ENCODE measurements at regions not wholly inside any gene's neighbourhood (a gene's known extent, or its start where the extent isn't known, plus 50 kb on each side); places are given as distances from the start of the nearest gene placed in this dataset.
"Not testable (repeated sequence)": the region's sequence is repeated elsewhere in the genome, so short reads cannot be mapped to it uniquely, and the experiment has no call there.

DNA sequence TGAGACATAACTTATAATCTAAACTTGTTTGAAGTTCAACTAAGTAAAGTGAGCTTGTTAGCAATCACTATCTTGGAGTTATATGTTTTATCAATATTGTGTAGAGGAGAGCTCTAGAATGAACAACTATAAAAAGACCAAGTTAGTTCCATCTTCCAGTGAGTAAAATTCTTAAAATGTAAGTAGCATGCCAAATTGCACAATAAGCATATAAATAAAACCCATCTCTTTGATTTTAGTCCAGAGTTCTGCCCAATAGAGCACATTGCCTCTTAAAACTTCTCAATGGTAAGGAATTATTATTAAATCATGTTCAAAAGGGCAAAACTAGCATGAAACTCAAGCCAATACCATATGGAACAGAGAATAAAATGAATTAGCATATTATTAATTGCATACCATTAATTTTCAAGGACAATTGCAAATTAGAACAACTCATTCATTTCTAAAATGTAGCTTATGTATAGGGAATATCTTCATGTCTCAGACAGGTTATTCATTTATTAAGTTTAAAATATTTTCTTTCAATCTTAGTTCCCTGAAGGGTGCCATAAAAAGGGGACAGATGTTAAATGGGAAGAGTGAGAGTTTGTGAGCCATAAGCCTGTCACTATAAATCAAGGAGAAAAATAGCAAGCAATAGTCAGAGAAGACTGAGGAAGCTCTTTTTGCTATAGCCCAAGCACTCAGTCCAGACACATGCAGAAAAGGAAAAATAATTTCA is 507.6 kb downstream of the CENPC start:
- DNase-seq (ENCODE audit: low spot score), result no peak

DNA sequence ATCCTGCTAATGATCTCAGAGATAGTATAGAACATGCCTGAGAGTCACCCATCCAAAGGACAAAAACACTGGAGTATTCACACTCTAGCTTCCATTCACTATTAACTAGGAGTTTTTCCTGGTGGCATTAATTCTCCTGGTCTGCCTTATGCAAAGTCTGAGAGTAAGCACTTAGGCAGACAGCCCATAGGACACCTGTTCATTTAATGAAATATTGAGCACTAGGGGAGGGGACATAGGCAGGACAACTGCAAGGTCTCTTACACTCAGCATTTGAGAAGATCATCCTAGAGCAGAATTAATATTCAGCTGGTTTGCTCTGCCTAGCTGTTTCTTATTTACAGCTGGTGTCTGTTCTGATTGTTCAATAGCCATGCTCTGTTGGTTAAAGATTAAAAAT is 508.5 kb downstream of the CENPC start:
- no peak for DNase-seq (ENCODE audit: low spot score)

DNA sequence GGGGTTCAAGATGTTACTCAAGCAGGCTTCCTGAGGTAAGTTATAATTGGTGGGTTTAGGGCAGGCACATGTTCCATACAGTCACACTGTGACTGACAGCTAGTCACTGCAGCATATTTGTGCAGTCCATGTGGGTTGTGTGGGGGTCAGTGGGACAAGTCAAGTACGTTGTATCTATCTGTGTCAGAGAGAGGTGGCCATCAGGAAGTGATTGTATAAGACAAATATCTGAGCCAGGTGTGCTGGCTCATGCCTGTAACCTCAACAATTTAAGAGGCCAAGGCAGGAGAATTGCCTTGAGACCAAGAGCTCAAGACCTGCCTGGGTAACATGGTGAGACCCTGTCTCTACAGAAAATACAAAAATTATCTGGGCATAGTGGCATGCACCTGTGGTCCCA is 509.3 kb downstream of the CENPC start:
- no peak for DNase-seq (ENCODE audit: low spot score)

DNA sequence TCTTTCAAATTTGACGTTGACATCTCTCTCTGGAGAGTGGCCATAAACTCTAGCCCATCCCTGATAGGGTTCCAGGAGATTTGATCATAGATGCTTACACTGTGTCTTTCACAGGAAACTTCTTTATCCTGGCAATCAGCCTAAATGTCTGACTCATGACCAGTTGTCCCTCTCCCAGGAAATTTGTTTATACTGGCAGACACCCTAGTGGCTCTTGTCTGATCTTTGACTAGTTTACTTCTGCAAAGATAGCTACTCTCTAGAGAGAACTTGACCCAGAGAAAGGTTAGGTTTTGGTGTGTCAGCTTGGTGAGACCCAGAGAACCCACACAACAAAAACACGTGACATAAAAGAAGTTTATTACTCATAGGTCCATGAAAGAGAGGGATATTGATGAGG is 509.8 kb downstream of the CENPC start:
- DNase-seq (ENCODE audit: low spot score), result no peak

DNA sequence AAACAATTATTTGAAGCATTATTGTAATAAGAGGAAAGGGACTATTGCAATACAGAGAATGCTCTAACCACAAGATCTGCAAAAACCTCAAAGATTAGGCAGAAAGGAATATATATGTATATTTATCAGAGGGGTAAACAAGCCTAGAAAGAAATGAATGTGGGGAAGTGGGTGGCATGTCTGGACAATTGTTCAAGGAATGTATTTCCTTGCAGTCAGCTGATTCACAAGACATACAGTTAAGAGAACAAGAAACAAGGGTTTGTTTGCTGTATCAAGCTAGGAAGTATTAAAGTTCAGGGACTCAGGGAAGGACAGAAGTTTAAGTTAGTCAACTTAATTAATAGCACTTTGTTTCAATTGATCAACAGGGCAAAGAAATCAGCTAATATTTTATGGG is 514.7 kb downstream of the CENPC start:
- DNase-seq (ENCODE audit: low spot score), result no peak

DNA sequence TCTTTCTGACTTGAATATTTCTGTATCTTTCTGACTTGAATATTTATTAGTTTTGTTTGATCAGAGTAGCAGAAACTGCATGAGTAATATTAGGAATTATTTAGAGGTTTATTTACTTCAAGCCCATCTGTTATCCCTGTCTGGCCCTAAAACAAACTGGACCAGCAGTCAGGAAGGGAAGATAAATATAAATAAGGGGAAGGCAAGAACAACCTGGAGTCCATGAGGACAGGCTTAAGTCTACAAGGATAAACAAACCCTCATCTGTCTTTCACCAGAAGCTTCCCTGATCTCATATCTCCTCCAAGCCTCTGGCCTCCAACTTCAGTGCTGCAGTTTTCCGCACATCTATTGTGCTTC is 524.9 kb downstream of the CENPC start:
- no peak for DNase-seq (ENCODE audit: low spot score)

DNA sequence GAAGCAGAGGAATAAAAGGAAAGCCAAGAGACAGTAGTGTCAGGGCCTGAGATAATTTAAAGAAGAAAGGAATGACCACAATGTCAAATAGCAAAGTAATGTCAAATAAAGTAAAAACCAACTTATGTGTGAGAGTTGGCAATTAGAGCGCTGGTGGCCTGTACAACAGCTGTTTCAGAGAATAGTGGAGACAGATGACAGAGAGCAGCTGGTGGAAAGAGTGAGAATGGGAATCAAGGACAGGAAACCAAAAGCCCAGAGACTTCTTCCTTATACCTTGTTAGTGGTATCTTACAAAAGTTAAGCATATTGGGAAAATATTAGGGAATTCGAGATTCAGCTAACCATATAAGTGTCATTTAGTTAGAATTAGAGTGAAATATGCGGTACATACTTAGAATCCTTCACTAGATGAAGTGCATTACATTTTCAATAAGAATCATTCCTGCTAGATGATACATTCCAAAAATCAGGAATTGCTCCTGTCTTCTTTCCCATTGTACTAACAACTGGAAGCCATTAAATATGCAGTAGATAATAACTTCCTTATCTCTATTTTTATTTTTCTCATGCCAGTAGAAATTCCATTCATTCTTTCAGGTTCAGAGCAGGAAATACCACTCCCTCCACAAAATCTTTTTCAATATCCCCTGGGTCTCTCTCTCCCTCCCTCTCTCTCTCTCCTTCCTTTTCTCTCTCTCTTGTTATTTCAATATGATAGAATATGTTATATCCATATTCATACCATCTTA is 525.4 kb downstream of the CENPC start:
- DNase-seq (ENCODE audit: low spot score), result no peak

DNA sequence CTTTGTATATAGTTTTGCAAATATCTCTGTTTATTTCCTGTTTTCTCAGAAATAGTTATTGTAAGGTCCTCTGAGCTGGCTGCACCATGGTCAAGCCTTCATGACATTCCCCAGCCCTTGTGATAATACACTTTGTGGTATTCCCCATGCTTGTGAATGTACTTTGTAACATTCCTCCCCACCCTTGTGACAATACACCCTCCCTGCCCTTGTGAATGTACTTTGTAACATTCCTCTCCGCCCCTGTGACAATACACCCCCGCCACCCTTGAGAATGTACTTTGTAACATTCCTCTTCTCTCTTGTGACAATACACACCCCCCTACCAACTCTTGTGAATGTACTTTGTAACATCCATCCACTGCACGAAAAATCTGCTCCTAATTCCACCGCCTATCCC is 530.7 kb downstream of the CENPC start:
- DNase-seq (ENCODE audit: low spot score), result no peak

DNA sequence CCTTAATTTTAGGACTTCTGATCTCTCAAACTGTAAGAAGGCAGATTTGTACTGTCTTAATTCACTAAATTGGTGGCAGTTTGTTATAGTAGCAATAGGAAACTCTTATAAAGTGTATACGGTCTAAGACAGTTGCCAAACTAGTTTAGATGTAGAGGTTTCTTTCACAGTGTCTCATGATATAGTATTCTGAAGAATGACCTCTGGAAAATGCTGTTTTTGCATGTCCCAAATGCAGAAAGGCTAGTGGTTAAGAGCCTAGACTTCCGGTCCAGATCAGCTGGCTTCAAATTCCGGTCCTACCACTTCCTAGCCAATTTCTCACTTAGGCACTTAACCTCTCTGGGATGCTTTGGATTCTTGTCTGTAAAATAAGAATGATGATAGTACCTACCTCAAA is 538.5 kb downstream of the CENPC start:
- DNase-seq (ENCODE audit: low spot score), result no peak

DNA sequence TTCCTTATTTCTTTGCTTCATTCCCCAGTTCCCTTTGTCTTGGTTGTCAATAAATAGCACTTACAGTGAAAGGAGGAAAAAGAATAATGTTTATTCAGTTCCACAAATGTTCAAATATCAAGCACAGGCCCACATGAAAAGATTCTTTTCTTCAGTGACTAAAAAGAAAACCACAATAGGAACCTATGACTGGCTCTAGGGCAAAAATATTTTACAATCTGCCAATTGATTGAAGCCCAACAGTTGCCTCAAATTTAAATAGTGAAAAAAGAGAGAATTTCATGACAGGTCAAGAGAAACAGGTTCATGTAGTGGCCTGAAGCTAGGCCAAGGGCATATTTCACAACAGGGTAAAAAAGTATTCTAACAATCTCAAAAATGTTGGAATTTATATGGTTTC is 553.8 kb downstream of the CENPC start:
- DNase-seq (ENCODE audit: low spot score), result no peak

DNA sequence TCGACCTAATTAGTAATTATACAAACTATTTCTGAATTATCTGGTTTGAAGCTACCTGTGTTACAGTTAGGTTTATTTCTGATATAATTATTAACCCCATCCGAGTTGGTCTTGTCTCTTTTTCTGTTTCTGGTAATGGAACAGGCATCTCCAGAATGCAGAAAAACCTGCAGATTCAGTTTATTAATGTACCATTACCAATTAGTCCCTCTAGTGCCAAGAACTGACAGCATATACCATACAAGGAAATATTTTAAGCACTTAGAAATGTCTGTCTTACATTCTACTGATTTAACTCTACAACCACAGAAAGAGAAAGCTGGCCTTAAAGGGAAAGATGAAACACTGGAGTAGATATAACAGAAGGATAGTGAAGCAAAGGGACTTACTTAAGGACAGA is 570.6 kb downstream of the CENPC start:
- no peak for DNase-seq (ENCODE audit: low spot score)

DNA sequence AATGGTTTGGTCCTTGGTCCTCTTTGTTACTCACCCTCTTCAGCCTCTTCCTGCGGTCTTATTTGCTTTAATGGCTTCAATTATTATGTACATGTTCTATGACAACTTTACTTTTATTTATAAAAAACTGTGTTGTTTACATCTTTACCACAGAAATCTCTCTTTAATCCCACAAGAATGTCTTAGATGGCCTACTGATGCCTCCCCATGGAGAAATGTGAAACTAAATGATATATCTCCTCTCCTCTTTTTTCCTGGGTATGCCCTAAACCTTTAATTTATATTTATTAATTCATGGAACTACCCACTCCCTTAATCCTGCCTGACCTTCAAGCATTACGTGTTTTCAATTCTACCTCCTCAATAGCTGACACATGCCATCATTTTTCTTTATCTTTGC is 573.2 kb downstream of the CENPC start:
- DNase-seq (ENCODE audit: low spot score), result no peak

DNA sequence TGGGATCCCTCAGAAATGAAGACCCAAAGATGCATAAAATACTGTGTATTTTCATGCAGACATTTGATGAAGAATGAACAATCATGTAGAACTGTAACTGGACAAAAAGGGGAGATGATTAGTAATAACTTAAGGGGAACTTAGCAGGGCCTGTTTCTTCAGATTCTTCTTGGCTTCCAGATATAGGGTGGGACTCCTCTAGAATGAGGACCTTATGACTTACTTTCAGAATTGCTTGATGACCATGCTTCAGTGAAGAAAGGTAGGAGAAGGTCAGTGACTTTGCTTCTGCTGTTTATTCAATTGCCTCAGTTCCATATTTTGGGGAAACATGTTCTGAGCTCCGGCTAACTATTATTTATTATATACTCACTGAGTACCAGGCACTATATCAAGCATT is 580.8 kb downstream of the CENPC start:
- DNase-seq (ENCODE audit: low spot score), result no peak

DNA sequence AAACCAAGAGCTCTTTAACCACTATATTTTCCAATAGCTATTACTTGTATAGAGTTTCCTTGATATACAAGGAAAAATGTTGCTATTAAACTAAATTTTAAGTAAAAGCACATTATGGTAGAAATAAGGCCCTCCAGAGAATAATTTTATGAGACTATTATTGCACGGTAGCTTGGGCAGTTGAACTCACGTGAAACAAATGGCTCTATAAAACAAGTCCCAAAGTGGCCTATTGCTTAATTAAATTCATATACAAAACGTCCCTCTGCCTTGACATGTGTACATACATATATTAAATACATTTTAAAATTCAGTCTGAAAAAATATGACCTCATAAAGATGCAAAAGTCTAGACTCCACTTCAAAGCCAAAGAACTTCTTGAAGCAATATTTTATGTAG is 582.2 kb downstream of the CENPC start:
- DNase-seq (ENCODE audit: low spot score), result no peak

DNA sequence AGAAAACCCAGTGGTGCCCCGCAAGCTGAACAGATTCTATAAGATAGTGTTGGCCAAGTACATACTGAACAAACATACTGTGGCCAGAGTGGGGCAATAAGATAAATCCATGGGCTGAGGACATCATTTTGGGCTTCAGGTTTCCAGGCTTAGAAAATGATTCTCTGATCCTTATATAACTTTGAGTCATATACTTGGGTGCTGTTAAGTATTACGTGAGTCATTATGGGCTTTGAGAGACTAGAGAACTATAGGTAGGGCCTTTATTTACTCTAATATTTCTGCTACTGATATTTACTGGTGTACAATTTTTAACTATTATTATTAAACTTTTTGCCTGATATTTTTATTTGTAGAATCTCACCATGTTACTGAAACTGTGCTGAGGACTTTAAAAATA is 586.1 kb downstream of the CENPC start:
- DNase-seq (ENCODE audit: low spot score), result no peak

DNA sequence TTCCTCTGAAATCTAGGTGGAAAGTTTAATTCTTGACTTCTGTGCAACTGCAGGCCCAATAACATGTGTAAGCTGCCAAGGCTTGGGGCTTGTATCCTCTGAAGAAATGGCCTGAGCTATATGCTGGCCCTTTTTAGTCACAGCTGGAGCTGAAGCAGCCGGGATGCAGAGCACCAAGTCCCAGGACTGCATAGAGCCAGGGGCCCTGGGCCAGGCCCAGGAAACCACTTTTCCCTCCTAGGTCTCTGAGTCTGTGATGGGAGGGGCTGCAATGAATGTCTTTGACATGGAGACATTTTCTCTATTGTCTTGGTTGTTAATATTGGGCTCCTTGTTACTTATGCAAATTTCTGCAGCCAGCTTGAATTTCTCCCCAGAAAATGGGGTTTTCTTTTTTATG is 588.5 kb downstream of the CENPC start:
- DNase-seq (ENCODE audit: low spot score), result no peak

DNA sequence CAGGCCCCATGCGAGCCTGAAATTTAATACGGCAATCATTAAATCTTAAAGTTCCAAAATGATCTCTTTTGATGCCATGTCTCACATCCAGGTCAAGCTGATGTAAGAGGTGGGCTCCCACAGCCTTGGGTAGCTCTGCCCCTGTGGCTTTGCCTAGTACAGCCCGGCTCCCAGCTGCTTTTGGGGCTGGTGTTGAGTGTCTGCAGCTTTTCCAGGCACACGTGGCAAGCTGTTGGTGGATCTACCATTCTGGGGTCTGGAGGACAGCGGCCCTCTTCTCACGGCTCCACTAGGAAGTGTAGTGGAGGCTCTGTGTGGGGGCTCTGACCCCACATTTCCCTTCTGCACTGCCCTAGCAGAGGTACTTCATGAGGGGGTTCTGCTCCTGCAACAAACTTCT is 588.9 kb downstream of the CENPC start:
- no peak for DNase-seq (ENCODE audit: low spot score)

DNA sequence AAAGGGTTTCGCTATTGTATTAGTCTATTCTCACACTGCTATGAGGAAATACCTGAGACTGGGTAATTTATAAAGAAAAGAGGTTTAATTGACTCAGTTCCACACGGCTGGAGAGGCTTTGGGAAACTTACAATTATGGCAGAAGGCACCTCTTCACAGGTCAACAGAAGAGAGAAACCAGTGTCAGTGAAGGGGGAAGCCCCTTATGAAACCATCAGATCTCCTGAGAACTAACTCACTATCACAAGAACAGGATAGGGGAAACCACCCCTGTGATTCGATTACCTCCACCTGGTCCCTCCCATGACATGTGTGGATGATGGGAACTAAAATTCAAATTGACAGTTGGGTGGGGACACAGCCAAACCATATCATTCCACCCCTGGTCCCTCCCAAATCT is 589.5 kb downstream of the CENPC start:
- no peak for DNase-seq (ENCODE audit: low spot score)

DNA sequence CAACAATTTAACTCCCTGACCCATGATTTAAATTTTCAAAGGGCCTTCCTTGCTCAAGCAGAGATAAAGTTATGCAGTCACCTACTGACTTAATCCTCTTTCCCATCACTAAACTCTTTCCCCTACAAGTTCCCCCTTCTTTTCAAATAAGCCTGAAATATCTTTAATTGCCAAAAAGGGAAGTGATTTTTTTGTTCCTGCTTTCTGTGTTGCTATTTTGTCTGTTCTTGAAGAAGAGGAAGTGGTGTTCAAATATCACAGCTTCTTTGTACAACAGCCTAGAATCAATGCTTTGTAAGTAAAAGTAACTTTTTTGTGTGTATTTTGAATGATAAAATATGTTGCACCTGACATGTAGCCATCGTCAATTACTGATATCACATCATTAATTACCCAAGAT is 595.9 kb downstream of the CENPC start:
- no peak for DNase-seq (ENCODE audit: low spot score)

DNA sequence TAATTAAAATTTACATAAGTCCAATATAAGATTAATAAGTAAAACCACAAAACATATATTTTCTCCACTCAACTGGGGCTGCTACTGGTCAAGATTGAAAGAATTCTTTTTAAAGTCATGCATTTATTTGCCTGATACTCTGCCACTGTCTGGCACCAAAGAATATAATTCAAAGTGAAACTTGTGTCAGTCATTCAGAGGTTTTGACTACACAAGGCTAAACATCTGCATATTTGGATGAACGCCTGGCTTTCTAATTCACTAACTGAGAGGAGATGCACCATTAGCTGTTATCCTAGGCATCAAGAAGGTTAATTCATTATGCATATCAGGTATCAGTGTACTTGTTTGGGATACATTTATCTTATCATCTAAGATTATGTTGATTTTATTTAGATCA is 598.5 kb downstream of the CENPC start:
- no peak for DNase-seq (ENCODE audit: low spot score)

DNA sequence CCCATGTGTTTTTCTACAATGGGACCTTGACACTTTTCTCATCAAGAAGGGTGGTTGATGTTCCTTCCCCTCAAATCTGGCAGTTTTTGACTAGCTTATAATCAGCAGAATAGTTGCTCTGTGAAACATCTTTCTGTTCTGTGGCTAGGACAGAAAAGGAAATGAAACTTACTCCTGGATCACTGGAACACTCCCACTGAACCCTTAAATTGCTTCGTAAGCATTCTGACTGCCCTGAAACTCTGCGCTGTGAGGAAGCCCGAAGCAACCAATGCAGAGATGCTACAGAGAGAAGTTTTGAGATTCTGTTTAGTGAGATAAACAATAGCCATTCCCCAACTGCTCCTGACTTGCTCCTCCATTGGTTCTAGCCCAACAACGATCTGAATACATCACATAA is 602.2 kb downstream of the CENPC start:
- DNase-seq (ENCODE audit: low spot score), result no peak

DNA sequence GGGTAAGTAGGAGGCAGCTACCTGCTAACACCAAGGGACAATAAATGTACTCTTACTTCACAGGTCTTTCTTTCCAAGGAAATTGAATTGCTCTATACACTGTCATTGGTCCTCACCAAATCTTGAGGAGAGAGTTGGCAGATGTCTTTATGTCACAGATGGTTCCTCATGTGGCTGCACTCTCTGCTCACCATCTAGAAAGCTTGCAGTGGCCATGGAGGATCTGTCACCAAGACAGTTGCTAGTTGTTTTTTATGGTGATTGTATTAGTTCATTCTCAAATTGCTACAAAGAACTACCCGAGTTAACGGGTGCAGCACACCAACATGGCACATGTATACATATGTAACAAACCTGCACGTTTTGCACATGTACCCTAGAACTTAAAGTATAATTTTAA is 613.3 kb downstream of the CENPC start:
- DNase-seq (ENCODE audit: low spot score), result not testable (repeated sequence)

DNA sequence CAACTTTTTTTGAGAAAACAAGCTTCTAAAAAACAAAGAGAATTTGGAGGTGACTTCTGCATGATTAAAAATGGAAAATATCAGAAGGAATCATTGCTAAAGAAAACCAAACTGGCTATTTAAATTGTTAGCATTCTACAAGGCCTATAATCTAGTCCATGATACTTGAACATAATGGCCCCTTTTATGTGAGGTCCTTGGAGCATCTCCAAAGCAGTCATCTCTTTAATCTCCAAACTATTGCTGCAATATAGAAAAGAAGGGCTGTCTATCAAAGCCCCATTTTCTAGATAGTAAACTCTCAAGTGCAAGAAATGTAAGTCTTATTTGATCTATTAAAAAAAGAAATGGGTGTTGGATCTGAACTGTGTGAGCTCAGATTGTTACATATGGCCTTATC is 615.1 kb downstream of the CENPC start:
- no peak for DNase-seq (ENCODE audit: low spot score)

DNA sequence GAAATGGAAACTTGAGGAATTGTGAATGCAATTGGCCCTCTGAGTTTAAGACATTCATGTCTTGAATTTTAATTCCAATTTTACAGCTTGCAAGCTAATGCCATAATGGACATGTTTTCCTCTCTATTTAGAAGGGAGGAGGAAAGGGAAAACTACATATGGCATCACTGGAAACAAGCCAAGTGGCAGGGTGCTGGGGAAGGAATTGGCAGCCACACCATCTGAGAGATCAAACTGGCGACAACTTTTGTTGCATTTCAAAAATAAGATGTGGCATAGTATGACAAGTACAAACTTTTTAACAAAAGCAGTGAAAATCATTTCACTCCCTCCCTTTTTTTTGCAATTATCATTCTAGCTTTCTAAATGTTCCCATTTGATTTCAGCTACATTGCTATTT is 615.6 kb downstream of the CENPC start:
- DNase-seq (ENCODE audit: low spot score), result no peak

All from AG20443 (cell line).